C4-2B (cell line): ENCODE measurements at regions not wholly inside any gene's neighbourhood (a gene's known extent, or its start where the extent isn't known, plus 50 kb on each side); places are given as distances from the start of the nearest gene placed in this dataset.

Experiments
- CTCF ChIP-seq: fragments of 450-650 bp; conservative IDR thresholded peaks from 2 replicates; pipeline ENCODE4 v1.5.1; 2017; ENCODE audit warnings: mild to moderate bottlenecking
- ZFX ChIP-seq: fragments of 450-650 bp; IDR thresholded peaks from 2 replicates; pipeline ENCODE4 v1.6.1; 2017

GRCh38 chr18:7349181-7349837 is 118.4 kb downstream of the LRRC30 start:
- peak; percentile 7 for TF ChIP-seq CTCF
- no peak for TF ChIP-seq ZFX
